ENCODE measurements at regions not wholly inside any gene's neighbourhood (a gene's known extent, or its start where the extent isn't known, plus 50 kb on each side); places are given as distances from the start of the nearest gene placed in this dataset.

GRCh38 chr14:71613168-71613567, 319.1 kb upstream of the RGS6 start:
- WGBS, 2 donors (ENCODE audit: low coverage in 1 of 2) = 75 to 100% methylated on average over 1 of the region's 1 CpG
- H3K4me1 ChIP-seq = peaks cover 0 to 10% (median 0%) of the 10 kb centered on the region in 3 donors
- ATAC-seq = no peak
- H3K36me3 ChIP-seq = no peaks in the 10 kb centered on the region
- H3K4me3 ChIP-seq = no peak overlapping the region
- TF ChIP-seq POLR2A (IDR thresholded peaks at IDR 0.05) = no peak
- H3K27ac ChIP-seq = no peak overlapping the region
- H3K27me3 ChIP-seq = no peaks in the 10 kb centered on the region
- no peaks in the 10 kb centered on the region for H3K9me3 ChIP-seq

GRCh38 chr14:71616013-71616412, 316.2 kb upstream of the RGS6 start:
- ATAC-seq = no peak
- Histone ChIP-seq H3K4me1 (peaks cover 0 to 4% (median 0%) of the 10 kb centered on the region in 3 donors), H3K27me3 (no peaks in the 10 kb centered on the region), H3K9me3 (no peaks in the 10 kb centered on the region), H3K36me3 (peaks cover 0 to 15% of the 10 kb centered on the region in 2 donors), H3K4me3 (no peak overlapping the region), H3K27ac (no peak overlapping the region)
- no peak for TF ChIP-seq POLR2A (IDR thresholded peaks at IDR 0.05)
- TF ChIP-seq CTCF (IDR thresholded peaks at IDR 0.05) = no peak
- no peak for TF ChIP-seq EP300 (IDR thresholded peaks at IDR 0.05)
- no peak for TF ChIP-seq POLR2AphosphoS5 (IDR thresholded peaks at IDR 0.05)
- WGBS, 2 donors (ENCODE audit: low coverage in 1 of 2) = 89 to 95% methylated on average over 1 to 2 of the region's 2 CpGs

GRCh38 chr14:71618047-71618446, 314.2 kb upstream of the RGS6 start:
- no peaks in the 10 kb centered on the region for H3K9me3 ChIP-seq
- 86 to 100% methylated on average over 2 of the region's 3 CpGs for WGBS, 2 donors (ENCODE audit: low coverage in 1 of 2)
- no peak for TF ChIP-seq CTCF (IDR thresholded peaks at IDR 0.05)
- TF ChIP-seq POLR2A (IDR thresholded peaks at IDR 0.05) = no peak
- TF ChIP-seq POLR2AphosphoS5 (IDR thresholded peaks at IDR 0.05) = no peak
- no peak for TF ChIP-seq EP300 (IDR thresholded peaks at IDR 0.05)
- H3K27me3 ChIP-seq = no peaks in the 10 kb centered on the region
- H3K27ac ChIP-seq = no peak overlapping the region
- H3K4me3 ChIP-seq = no peak overlapping the region
- no peak for ATAC-seq
- peaks cover 0 to 15% of the 10 kb centered on the region in 2 donors for H3K36me3 ChIP-seq
- H3K4me1 ChIP-seq = no peaks in the 10 kb centered on the region

- Histone ChIP-seq H3K4me1 (no peaks in the 10 kb centered on the region), H3K4me3 (no peak overlapping the region), H3K9me3 (no peaks in the 10 kb centered on the region), H3K27me3 (no peaks in the 10 kb centered on the region), H3K36me3 (peaks cover 0 to 19% of the 10 kb centered on the region in 2 donors), H3K27ac (no peak overlapping the region)
- 87 to 96% methylated on average over 5 of the region's 5 CpGs for WGBS, 2 donors (ENCODE audit: low coverage in 1 of 2)
- TF ChIP-seq EP300 (IDR thresholded peaks at IDR 0.05) (no peak), CTCF (IDR thresholded peaks at IDR 0.05) (no peak), POLR2AphosphoS5 (IDR thresholded peaks at IDR 0.05) (no peak), POLR2A (IDR thresholded peaks at IDR 0.05) (no peak)
- ATAC-seq = no peak
These were observed 313.5 kb upstream of the RGS6 start for GRCh38 chr14:71618716-71619115.

- H3K4me1 ChIP-seq = no peaks in the 10 kb centered on the region
- H3K36me3 ChIP-seq = peaks cover 0 to 23% of the 10 kb centered on the region in 2 donors
- no peak overlapping the region for H3K27ac ChIP-seq
- WGBS, 2 donors (ENCODE audit: low coverage in 1 of 2) = 90 to 93% methylated on average over 3 of the region's 3 CpGs
- no peak for TF ChIP-seq EP300 (IDR thresholded peaks at IDR 0.05)
- no peak for TF ChIP-seq POLR2AphosphoS5 (IDR thresholded peaks at IDR 0.05)
- no peaks in the 10 kb centered on the region for H3K27me3 ChIP-seq
- H3K4me3 ChIP-seq = no peak overlapping the region
- ATAC-seq = no peak
- H3K9me3 ChIP-seq = no peaks in the 10 kb centered on the region
These were observed 312.8 kb upstream of the RGS6 start for GRCh38 chr14:71619472-71619871.

GRCh38 chr14:71620401-71620800, 311.8 kb upstream of the RGS6 start:
- H3K27me3 ChIP-seq = no peaks in the 10 kb centered on the region
- H3K4me3 ChIP-seq = no peak overlapping the region
- ATAC-seq = no peak
- H3K4me1 ChIP-seq = no peaks in the 10 kb centered on the region
- no peak overlapping the region for H3K27ac ChIP-seq
- no peaks in the 10 kb centered on the region for H3K9me3 ChIP-seq
- TF ChIP-seq POLR2AphosphoS5 (IDR thresholded peaks at IDR 0.05) = no peak
- TF ChIP-seq POLR2A (IDR thresholded peaks at IDR 0.05) = no peak
- TF ChIP-seq EP300 (IDR thresholded peaks at IDR 0.05) = no peak
- no peak for TF ChIP-seq CTCF (IDR thresholded peaks at IDR 0.05)
- peaks cover 0 to 23% of the 10 kb centered on the region in 2 donors for H3K36me3 ChIP-seq
- 71 to 81% methylated on average over 1 to 2 of the region's 2 CpGs for WGBS, 2 donors (ENCODE audit: low coverage in 1 of 2)
